A673 (cell line): ENCODE measurements at regions not wholly inside any gene's neighbourhood (a gene's known extent, or its start where the extent isn't known, plus 50 kb on each side); places are given as distances from the start of the nearest gene placed in this dataset.

ENCODE experiments used
- BruUV-seq: library from RNA; stranded (reverse); fragments of 400-500 nt; replicated peaks from 2 replicates; lab custom pipeline; 2021; lab: Mats Ljungman, UMichigan
- CTCF ChIA-PET: fragments of 300-600 bp; sonication (Branson Sonifier 250); formaldehyde crosslinking; loops from one replicate; lab custom pipeline; 2022; ENCODE audit warnings: antibody characterized with exemption; lab: Charles Lee
- POLR2A ChIA-PET: fragments of 300-600 bp; sonication (Branson Sonifier 250); formaldehyde crosslinking; loops from one replicate; lab custom pipeline; 2022; ENCODE audit warnings: antibody characterized with exemption; ENCODE audit not compliant: low non-redundant PET; lab: Charles Lee
- DNase-seq: peaks from one replicate; pipeline ENCODE4 v3.0.0-alpha.2; 2015; ENCODE audit warnings: low spot score
- H3K27ac ChIP-seq: fragments of 200-600 bp; sonication (generic); 2 replicates; pipeline ENCODE4 v1.5.1; 2016; ENCODE audit warnings: mixed run types, low read depth, mild to moderate bottlenecking, mixed read lengths, antibody characterized with exemption, low read length; ENCODE audit not compliant: poor library complexity, severe bottlenecking
- H3K27me3 ChIP-seq: fragments of 200-600 bp; sonication (generic); replicated peaks from 2 replicates; pipeline ENCODE4 v1.6.1; 2017; ENCODE audit warnings: mixed run types, low read depth, mild to moderate bottlenecking, mixed read lengths, antibody characterized with exemption, low read length; ENCODE audit not compliant: insufficient read depth, poor library complexity
- H3K36me3 ChIP-seq: fragments of 200-600 bp; sonication (generic); 2 replicates; pipeline ENCODE4 v1.6.1; 2016; ENCODE audit warnings: mixed run types, mild to moderate bottlenecking, mixed read lengths, antibody characterized with exemption, low read length; ENCODE audit not compliant: insufficient read depth, poor library complexity, severe bottlenecking
- H3K4me1 ChIP-seq: fragments of 200-600 bp; sonication (generic); 2 replicates; pipeline ENCODE4 v1.6.1; 2017; ENCODE audit warnings: mixed run types, mild to moderate bottlenecking, mixed read lengths, antibody characterized with exemption, low read length; ENCODE audit not compliant: insufficient read depth, poor library complexity, severe bottlenecking
- H3K4me3 ChIP-seq: fragments of 200-600 bp; sonication (generic); 2 replicates; pipeline ENCODE4 v1.5.1; 2016; ENCODE audit warnings: low read depth, mixed run types, mild to moderate bottlenecking, mixed read lengths, low read length; ENCODE audit not compliant: poor library complexity, severe bottlenecking
- H3K9me3 ChIP-seq: fragments of 200-600 bp; sonication (generic); 2 replicates; pipeline ENCODE4 v1.6.1; 2016; ENCODE audit warnings: mixed run types, low read depth, mild to moderate bottlenecking, mixed read lengths, antibody characterized with exemption, low read length; ENCODE audit not compliant: poor library complexity, severe bottlenecking
- EZH2 ChIP-seq: fragments of 200-600 bp; sonication (generic); IDR thresholded peaks from 2 replicates; pipeline ENCODE4 v1.6.1; 2017; ENCODE audit warnings: borderline replicate concordance, low read depth, mild to moderate bottlenecking, mixed read lengths, antibody characterized with exemption, low read length; ENCODE audit not compliant: poor library complexity, severe bottlenecking
- intact Hi-C: fragments of 100-400 bp; cut with micrococcal nuclease; formaldehyde crosslinking; loops from one replicate; pipeline ENCODE4 v1.10.0; 2022; ENCODE audit not compliant: unreplicated experiment
- TF ChIP-seq, protein P1 (sequence below): fragments of 300-800, 200-600 bp; sonication (generic); conservative IDR thresholded peaks from 2 replicates; pipeline ENCODE4 v1.5.1; 2017; ENCODE audit warnings: low read depth, mild to moderate bottlenecking, antibody characterized with exemption, low read length, moderate library complexity, mixed read lengths

DNA sequence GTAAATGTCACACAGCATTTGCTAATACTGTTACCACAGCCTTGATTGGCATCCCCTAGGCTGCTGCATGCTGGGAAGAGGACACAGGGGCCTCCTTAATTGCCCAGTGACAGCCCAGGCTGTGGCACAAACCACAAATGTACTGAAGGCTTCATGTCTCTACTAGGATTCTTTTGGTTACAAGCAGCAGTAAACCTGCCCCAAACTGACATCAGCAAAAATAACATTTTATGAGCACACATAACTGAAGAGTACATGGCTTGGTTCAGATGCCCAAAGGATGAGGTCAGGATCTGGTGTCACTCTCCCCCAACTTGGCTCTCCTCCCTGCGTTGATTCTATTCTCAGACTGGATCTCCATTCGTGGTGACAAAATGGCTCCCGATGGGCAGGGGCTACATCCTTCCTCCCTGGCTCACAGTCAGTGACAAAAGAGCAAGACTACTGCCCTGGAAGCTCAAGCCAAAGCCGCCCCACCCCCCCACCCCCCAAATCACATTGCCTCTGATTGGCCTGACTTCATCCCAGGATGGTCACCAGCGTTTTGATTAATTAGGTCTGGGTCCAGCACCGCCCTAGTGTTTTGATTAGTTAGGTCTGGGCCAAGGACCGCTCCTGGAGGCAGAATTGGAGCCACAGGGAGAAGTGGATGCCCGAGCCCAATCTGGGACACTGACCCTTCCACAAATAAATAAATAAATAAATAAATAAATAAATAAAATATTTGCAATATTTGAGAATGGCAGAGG lies 180.5 kb upstream of the RBPJ start:
- H3K4me1 ChIP-seq = no peaks in the 10 kb centered on the region
- ChIA-PET POLR2A (no interaction called here), CTCF (no interaction called here)
- DNase-seq = no peak
- no peaks in the 10 kb centered on the region for H3K9me3 ChIP-seq
- TF ChIP-seq, protein P1, sequence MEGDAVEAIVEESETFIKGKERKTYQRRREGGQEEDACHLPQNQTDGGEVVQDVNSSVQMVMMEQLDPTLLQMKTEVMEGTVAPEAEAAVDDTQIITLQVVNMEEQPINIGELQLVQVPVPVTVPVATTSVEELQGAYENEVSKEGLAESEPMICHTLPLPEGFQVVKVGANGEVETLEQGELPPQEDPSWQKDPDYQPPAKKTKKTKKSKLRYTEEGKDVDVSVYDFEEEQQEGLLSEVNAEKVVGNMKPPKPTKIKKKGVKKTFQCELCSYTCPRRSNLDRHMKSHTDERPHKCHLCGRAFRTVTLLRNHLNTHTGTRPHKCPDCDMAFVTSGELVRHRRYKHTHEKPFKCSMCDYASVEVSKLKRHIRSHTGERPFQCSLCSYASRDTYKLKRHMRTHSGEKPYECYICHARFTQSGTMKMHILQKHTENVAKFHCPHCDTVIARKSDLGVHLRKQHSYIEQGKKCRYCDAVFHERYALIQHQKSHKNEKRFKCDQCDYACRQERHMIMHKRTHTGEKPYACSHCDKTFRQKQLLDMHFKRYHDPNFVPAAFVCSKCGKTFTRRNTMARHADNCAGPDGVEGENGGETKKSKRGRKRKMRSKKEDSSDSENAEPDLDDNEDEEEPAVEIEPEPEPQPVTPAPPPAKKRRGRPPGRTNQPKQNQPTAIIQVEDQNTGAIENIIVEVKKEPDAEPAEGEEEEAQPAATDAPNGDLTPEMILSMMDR = no peak
- no peak for TF ChIP-seq EZH2
- no peaks in the 10 kb centered on the region for H3K27me3 ChIP-seq
- BruUV-seq = no TSS peak
- intact Hi-C loops = no loop called here
- no peak overlapping the region for H3K4me3 ChIP-seq
- H3K36me3 ChIP-seq = no peaks in the 10 kb centered on the region
- no peak overlapping the region for H3K27ac ChIP-seq

DNA sequence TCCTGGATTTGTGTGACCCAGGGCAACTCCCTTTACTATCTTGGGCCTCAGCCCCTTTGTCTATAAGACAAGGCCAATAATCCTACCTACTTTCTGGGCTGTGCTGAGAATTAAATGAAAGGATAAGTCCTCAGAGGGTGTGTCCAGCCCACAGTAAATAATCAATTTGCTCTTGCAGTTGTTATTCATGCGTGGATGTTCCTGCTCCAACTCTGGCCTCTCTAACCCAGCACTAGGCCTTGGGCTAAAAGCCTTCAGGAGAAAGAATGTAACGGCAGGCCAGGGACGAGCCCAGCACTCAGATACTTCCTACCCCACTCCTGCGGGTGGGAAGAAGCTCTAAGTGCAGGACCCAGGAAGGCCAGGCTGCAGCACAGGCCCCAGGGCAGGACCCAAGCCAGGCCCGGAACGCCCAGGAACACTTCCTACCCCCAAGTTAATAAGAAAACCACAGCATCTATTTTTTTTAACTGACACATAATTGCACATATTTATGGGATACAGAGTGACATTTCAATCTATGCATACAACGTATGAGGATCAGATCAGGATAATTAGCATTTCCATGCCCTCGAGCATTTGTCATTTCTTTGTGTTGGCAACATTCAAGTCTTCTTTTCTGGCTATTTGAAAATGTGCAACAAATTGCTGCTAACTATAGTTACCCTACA lies 179.6 kb upstream of the RBPJ start:
- H3K4me1 ChIP-seq = no peaks in the 10 kb centered on the region
- H3K9me3 ChIP-seq = no peaks in the 10 kb centered on the region
- no peak overlapping the region for H3K27ac ChIP-seq
- intact Hi-C loops = no loop called here
- no peak overlapping the region for H3K4me3 ChIP-seq
- TF ChIP-seq, protein P1 = no peak
- TF ChIP-seq EZH2 = no peak
- POLR2A ChIA-PET = no interaction called here
- no peaks in the 10 kb centered on the region for H3K27me3 ChIP-seq
- CTCF ChIA-PET = no interaction called here
- no peak for DNase-seq
- no peaks in the 10 kb centered on the region for H3K36me3 ChIP-seq
- no TSS peak for BruUV-seq

DNA sequence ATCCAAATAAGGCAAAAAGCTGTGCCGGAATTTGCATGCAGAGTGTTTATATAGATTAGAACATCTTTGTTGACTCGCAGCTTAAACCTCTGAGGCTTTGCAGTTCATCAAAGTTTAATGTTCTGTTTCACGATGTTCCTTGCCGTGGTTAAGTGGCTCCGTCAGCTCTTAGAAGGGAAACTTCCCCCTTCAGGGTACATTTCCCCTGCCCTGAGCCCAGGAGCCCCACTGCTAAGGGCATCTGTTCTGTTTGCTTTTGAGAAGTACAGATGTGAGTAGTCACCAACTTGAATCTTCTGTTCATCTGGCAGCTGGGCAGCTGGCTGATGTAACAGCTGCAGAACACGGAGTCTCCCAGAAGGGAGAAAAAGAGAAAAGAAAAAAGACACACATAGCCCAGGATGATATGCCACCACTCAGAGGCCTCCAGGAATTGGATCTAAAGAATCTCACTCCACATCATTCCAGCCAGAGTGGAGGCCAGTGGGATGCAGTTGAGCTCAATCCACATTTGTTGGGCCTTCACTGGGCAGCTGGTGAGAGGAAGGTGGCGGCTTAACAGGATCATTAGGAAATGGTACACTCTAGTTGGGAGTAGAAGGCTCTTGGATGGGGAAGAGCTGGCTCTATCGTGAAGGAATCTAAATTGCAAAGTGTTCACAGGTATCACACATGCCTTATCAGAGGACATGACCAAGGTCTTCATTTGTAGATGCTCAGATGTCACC lies 178.7 kb upstream of the RBPJ start:
- no peaks in the 10 kb centered on the region for H3K9me3 ChIP-seq
- no peaks in the 10 kb centered on the region for H3K4me1 ChIP-seq
- ChIA-PET POLR2A (interaction anchor here (0.6 kb wide), 1 partner anchor 974 kb away, joined by 4 read pairs; no protein-coding TSS in a partner anchor), CTCF (no interaction called here)
- no peak for TF ChIP-seq EZH2
- TF ChIP-seq, protein P1 = no peak
- H3K27me3 ChIP-seq = no peaks in the 10 kb centered on the region
- no peaks in the 10 kb centered on the region for H3K36me3 ChIP-seq
- DNase-seq = no peak
- H3K4me3 ChIP-seq = no peak overlapping the region
- BruUV-seq = no TSS peak
- intact Hi-C loops = no loop called here
- no peak overlapping the region for H3K27ac ChIP-seq
